Stimulated activated CD4-positive, alpha-beta T cell treated with anti-CD3 and anti-CD28 coated beads, TNF-alpha, amount 100 ng/mL, for 48 hours (primary cell): ENCODE measurements at regions not wholly inside any gene's neighbourhood (a gene's known extent, or its start where the extent isn't known, plus 50 kb on each side); places are given as distances from the start of the nearest gene placed in this dataset.

Experiments used
- DNase-seq, 3 donors: peaks; one replicate each; pipeline ENCODE4 v3.0.0-alpha.2; 2020; ENCODE audit warnings: low read depth in 3 of 3

DNA sequence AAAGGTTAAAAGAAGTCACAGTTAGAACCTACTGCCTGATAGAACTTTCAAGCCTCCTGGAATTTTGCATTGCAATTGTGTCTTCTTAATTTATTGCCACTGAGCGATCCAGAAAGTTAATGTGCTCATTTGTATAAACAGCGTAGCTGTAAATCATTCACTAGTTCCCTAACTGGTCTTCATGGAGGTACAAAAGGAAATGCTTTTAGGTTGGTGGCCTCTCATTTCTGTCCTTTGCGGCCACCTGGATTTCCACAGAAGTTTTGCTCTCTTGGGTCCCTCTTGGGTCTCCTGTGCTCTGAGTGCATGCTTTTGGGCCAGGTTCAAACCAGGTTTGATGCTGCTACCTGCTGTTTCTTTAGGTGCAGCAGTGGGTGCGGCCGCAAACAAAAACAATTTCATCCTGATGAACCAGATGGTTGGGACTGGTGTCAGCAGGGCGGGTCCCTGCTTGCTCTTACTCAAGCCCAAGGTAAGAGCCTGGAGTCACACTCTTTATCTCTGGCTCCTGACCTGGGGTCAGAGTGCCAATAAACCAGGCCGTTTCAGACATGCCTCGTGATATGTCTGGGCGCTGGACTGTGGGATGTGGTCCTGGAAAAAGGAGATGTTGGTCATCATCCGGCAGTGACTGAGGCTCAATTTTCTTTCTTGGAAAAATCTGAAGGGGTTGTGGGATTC is 270.1 kb downstream of the PTTG2 start:
- DNase-seq: no peak

- no peak for DNase-seq
Measured at GRCh38 chr4:38230821-38231563, 270.8 kb downstream of the PTTG2 start.

- DNase-seq: no peak
Measured at GRCh38 chr4:38231626-38232025, 271.4 kb downstream of the PTTG2 start.

GRCh38 chr4:38232741-38233140 is 272.5 kb downstream of the PTTG2 start:
- no peak for DNase-seq

GRCh38 chr4:38233727-38234480 is 273.7 kb downstream of the PTTG2 start:
- DNase-seq: no peak

GRCh38 chr4:38235354-38235753 is 275.2 kb downstream of the PTTG2 start:
- no peak for DNase-seq

GRCh38 chr4:38236003-38236402 is 275.8 kb downstream of the PTTG2 start:
- no peak for DNase-seq

- no peak for DNase-seq
Measured at GRCh38 chr4:38236503-38236902, 276.3 kb downstream of the PTTG2 start.

DNA sequence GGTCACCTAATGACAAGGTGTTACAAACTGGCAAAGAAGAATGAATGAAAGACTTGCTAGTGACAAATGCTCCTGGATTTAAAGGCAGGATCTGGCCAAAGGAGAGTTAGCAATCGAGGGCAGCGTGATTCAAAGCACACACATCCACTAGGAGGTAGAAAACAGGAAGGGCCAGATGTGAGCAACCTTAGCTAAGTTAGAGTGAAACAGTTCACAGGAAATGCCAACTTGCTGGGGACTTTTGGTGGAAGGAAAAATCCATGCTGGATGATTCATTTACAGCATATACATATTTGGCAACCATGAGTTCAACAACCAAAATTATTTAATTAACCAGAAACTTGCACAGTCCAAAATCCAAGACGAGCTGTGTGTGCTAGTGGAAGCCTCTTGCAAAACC is 276.9 kb downstream of the PTTG2 start:
- no peak for DNase-seq

GRCh38 chr4:38241541-38241940 is 281.3 kb downstream of the PTTG2 start:
- DNase-seq: no peak

GRCh38 chr4:38242101-38242500 is 281.9 kb downstream of the PTTG2 start:
- no peak for DNase-seq

DNA sequence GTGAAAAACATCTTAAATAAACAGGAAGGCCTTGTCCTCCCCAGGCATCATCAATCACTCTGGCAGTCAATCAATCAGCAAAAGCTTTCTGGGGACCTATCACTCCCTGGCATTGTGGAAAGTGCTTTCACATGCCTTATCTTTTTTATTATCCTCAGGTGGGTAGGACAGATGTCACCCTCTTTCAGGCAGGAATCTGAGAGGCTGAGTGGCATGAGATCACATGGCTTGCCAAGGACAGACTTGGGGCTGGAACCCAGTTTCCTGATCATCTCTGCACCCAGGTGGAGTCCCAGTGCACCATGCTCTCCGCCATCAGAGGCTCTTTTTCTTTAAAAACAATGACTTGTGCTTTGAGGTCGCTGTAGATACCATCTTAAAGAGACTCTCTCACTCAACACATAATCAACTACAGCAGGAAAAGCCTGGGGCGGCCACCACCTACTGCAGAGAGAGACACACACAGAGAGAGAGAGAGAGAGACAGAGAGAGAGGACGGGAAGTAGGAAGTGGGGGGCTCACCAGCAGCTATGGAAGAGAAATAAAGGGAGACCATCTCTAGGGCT is 282.7 kb downstream of the PTTG2 start:
- no peak for DNase-seq

DNA sequence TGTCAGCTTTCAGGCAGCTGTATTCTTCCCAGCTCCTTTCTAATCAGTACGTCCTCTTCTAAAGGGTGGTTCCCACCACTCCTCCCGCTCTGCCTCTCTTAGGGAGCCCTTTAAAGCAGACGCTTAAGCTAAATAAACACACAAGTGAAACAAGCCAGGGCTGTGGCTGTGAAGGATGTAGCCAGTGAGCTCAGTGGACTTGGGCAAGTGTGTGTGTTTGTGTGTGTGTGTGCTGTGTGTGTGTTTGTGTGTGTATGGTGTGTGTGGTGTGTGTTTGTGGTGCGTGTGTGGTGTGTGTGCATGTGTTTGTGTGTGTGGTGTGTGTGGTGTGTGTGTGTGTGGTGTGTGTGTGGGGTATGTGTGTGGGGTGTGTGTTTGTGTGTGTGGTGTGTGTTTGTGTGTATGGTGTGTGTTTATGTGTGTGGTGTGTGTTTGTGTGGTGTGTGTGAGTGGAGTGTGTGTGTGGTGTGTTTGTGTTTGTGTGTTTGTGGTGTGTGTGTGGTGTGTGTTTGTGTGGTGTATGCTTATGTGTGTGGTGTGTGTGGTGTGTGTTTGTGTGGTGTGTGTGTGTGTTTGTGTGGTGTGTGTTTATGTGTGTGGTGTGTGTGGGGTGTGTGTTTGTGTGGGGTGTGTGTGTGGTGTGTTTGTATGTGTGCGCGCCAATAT is 283.3 kb downstream of the PTTG2 start:
- DNase-seq: no peak

GRCh38 chr4:38254825-38255224 is 294.6 kb downstream of the PTTG2 start:
- DNase-seq: no peak

DNA sequence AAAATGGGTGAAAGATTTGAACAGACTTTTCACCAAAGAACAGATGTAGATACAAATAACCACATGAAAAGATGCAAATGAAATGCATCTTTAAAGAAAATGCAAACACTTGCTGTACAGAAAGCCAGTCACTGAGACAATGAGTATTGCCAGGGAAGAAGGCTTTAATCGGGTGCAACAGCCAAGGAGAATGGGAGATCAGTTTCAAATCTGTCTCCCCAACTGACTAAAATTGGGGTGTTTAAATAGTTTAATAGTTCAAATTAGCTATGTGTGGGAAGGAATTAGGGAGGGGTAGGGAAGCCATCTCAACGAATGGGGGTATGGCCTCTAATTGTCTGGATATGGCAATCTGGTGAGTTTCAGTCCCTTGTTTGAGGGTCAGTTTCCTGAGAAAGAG is 295.4 kb downstream of the PTTG2 start:
- DNase-seq: no peak

GRCh38 chr4:38266616-38267015 is 306.4 kb downstream of the PTTG2 start:
- DNase-seq: peak in 1 of 3 donors; percentile 8

DNA sequence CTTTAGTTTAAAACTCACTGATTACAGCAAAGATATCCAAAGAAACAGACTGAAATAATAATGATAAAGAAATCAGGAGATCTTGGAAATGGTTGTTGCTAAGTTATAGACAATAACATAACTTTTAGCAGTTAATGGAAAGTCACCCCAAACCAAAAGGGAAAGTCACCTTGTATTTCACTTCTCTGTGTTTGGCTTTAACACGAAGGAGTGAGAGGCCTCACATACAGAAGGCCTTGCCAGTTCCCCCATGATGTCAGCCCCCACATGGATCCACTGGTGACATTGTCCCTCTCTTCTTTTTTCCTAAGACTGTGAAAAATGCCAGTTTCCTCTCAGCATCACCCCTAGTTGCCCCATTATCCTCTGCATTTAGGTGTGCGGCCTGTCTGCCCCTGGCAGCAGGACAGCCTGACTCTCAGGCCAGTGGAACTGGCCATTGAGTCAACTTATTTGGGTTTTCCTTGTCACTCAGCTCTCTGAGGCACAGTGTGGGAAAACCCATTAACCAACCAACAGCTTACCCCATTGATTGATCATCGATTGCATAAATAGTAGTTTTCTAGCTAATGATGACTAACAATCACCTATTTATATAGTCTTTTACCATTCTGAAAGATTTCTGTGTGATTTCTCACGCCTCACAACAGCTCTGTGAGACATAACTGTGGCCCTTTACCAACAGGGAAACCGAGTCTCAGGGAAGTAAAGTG is 308.1 kb downstream of the PTTG2 start:
- DNase-seq: no peak

- DNase-seq: no peak
Measured at GRCh38 chr4:38268837-38269236, 308.6 kb downstream of the PTTG2 start.

GRCh38 chr4:38273407-38273806 is 313.2 kb downstream of the PTTG2 start:
- DNase-seq: no peak

DNA sequence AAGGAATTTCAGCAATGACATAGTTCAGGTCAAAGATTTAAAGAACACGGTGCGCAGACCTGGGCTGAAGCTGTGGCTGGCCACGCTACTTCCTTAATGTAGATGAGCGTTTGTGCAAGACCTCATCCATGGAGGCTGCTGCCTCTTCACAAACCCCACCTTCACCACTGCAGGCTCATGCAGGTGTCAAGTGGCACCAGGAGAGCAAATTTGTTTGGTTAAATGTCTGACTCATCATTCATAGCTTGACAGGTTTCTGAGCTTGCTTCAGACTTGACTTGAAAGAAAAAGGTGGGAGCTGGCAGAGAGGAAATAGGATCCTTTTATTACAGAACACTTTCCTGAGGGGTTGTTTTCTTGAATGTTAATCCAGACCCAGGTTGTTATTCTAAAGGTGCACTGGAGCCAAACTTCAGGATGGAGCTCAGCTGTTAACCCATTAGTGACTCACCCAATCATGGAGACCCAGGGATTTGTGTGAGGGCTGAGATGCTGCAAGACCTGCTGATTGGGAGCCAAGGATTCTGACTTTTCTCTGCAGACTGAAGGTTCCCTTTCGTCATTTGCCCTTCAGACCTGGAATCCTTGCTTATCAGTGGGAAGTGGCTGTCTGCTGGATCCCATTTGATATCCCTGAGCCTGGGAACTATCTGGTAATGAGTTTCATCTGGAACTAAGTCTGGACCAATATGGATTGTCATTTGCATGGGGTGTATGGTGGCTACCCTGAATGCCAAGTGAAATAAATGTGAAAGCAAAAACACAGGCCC is 315.3 kb downstream of the PTTG2 start:
- DNase-seq: no peak
